GM23338 (cell line): ENCODE measurements at regions not wholly inside any gene's neighbourhood (a gene's known extent, or its start where the extent isn't known, plus 50 kb on each side); places are given as distances from the start of the nearest gene placed in this dataset.

ENCODE experiments used
- ATAC-seq: fragments of 200-7000 bp; cut with Tn5 transposase; 3 replicates; pipeline ENCODE4 v1.9.1; 2020
- DNase-seq: peaks from one replicate; pipeline ENCODE4 v3.0.0-alpha.2; 2015; ENCODE audit warnings: low spot score
- H2AFZ ChIP-seq: fragments of 200-600 bp; sonication (generic); 2 replicates; pipeline ENCODE4 v1.8.0; 2016; ENCODE audit warnings: antibody characterized with exemption, mild to moderate bottlenecking, moderate library complexity
- H3F3A ChIP-seq: fragments of 200-600 bp; sonication (generic); replicated peaks from 2 replicates; pipeline ENCODE4 v1.8.0; 2017; ENCODE audit warnings: antibody characterized with exemption, mixed run types, low read depth
- H3K27ac ChIP-seq: fragments of 200-600 bp; sonication (generic); 2 replicates; pipeline ENCODE4 v1.6.1; 2016; ENCODE audit warnings: low read depth
- H3K27me3 ChIP-seq: fragments of 200-600 bp; sonication (generic); 2 replicates; pipeline ENCODE4 v1.8.0; 2016; ENCODE audit warnings: mild to moderate bottlenecking, mixed run types, moderate library complexity; ENCODE audit not compliant: insufficient read depth
- H3K36me3 ChIP-seq: fragments of 200-600 bp; sonication (generic); 2 replicates; pipeline ENCODE4 v1.8.0; 2016; ENCODE audit warnings: mild to moderate bottlenecking; ENCODE audit not compliant: insufficient read depth
- H3K4me1 ChIP-seq: fragments of 200-600 bp; sonication (generic); 2 replicates; pipeline ENCODE4 v1.8.0; 2016; ENCODE audit warnings: mild to moderate bottlenecking, moderate library complexity; ENCODE audit not compliant: insufficient read depth
- H3K4me2 ChIP-seq: fragments of 200-600 bp; sonication (generic); 2 replicates; pipeline ENCODE4 v1.7.1; 2017; ENCODE audit warnings: mixed run types
- H3K4me3 ChIP-seq: fragments of 200-600 bp; sonication (generic); 2 replicates; pipeline ENCODE4 v1.6.1; 2016; ENCODE audit warnings: mixed run types
- H3K79me2 ChIP-seq: fragments of 200-600 bp; sonication (generic); replicated peaks from 2 replicates; pipeline ENCODE4 v1.8.0; 2017; ENCODE audit warnings: mild to moderate bottlenecking; ENCODE audit not compliant: insufficient read depth
- H3K9me2 ChIP-seq: fragments of 200-600 bp; sonication (generic); 2 replicates; pipeline ENCODE4 v1.8.0; 2017; ENCODE audit not compliant: insufficient read depth
- H4K20me1 ChIP-seq: fragments of 200-600 bp; sonication (generic); replicated peaks from 2 replicates; pipeline ENCODE4 v1.8.0; 2017; ENCODE audit warnings: mild to moderate bottlenecking; ENCODE audit not compliant: insufficient read depth
- H3K27ac Mint-ChIP-seq: 2 replicates; pipeline ENCODE4 v1.8.0; 2020; ENCODE audit warnings: inconsistent platforms, mild to moderate bottlenecking, moderate library complexity, mixed read lengths
- H3K27me3 Mint-ChIP-seq: 3 replicates; pipeline ENCODE4 v1.8.0; 2022; ENCODE audit warnings: low read depth, mild to moderate bottlenecking, moderate library complexity, mixed read lengths, inconsistent platforms; ENCODE audit not compliant: insufficient read depth, poor library complexity
- H3K36me3 Mint-ChIP-seq: 3 replicates; pipeline ENCODE4 v1.8.0; 2021; ENCODE audit warnings: low read depth, mild to moderate bottlenecking, inconsistent platforms, moderate library complexity, mixed read lengths
- H3K4me1 Mint-ChIP-seq: 3 replicates; pipeline ENCODE4 v1.8.0; 2020; ENCODE audit warnings: mild to moderate bottlenecking, inconsistent platforms, mixed read lengths
- H3K4me3 Mint-ChIP-seq: 3 replicates; pipeline ENCODE4 v1.8.0; 2021; ENCODE audit warnings: moderate library complexity, mild to moderate bottlenecking, inconsistent platforms, mixed read lengths
- H3K9me3 Mint-ChIP-seq: 3 replicates; pipeline ENCODE4 v1.8.0; 2020; ENCODE audit warnings: moderate library complexity, mild to moderate bottlenecking, inconsistent platforms, mixed read lengths
- CREB1 ChIP-seq: fragments of 250-450 bp; sonication (Bioruptor Pico); IDR thresholded peaks from 2 replicates; pipeline ENCODE4 v1.5.0; 2020; ENCODE audit warnings: low read depth, mild to moderate bottlenecking, moderate library complexity
- CTCF ChIP-seq, 2 experiments: fragments of 200-600 bp in 1 of 2; sonication (generic) in 1 of 2; conservative IDR thresholded peaks; 2 replicates each; pipeline versions ENCODE4 v1.5.1 to v1.6.1; 2016 to 2017; ENCODE audit warnings: antibody characterized with exemption in 2 of 2, low read depth in 2 of 2, mild to moderate bottlenecking in 2 of 2, moderate library complexity in 1 of 2
- ETS1 ChIP-seq: IDR thresholded peaks from 2 replicates; pipeline ENCODE4 v1.6.1; 2016; ENCODE audit warnings: antibody characterized with exemption
- EZH2 ChIP-seq: fragments of 200-600 bp; sonication (generic); IDR thresholded peaks from one replicate; pipeline ENCODE4 v1.8.0; 2017; ENCODE audit warnings: antibody characterized with exemption, mild to moderate bottlenecking, low read depth; ENCODE audit not compliant: unreplicated experiment
- EZH2phosphoT487 ChIP-seq: fragments of 200-600 bp; sonication (generic); IDR thresholded peaks from one replicate; pipeline ENCODE4 v1.8.1; 2018; ENCODE audit warnings: antibody characterized with exemption; ENCODE audit not compliant: unreplicated experiment
- NANOG ChIP-seq: IDR thresholded peaks from 2 replicates; pipeline ENCODE4 v1.6.1; 2016; ENCODE audit warnings: antibody characterized with exemption, borderline replicate concordance
- REST ChIP-seq: IDR thresholded peaks from one replicate; pipeline ENCODE4 v1.6.1; 2018; ENCODE audit warnings: antibody characterized with exemption; ENCODE audit not compliant: unreplicated experiment
- STAT1 ChIP-seq: IDR thresholded peaks from one replicate; pipeline ENCODE4 v1.6.1; 2016; ENCODE audit warnings: antibody characterized with exemption; ENCODE audit not compliant: unreplicated experiment
- ZNF114 ChIP-seq: fragments of 250-450 bp; sonication (Bioruptor Pico); IDR thresholded peaks from 2 replicates; pipeline ENCODE4 v1.5.0; 2020; ENCODE audit warnings: mild to moderate bottlenecking, moderate library complexity

GRCh38 chr5:143464723-143465490, 61.4 kb upstream of the NR3C1 start (continued):
- no peak for TF ChIP-seq ETS1
- TF ChIP-seq EZH2 = no peak
- no peak for TF ChIP-seq STAT1
- TF ChIP-seq EZH2phosphoT487 = no peak
- TF ChIP-seq ZNF114 = no peak
- TF ChIP-seq REST = no peak
- TF ChIP-seq CTCF (conservative IDR thresholded peaks at IDR 0.05; ENCODE audit: low read depth in 2 of 2) = no peak
- no peak for TF ChIP-seq CREB1 (CRISPR knock-in tag)
- no peak for TF ChIP-seq NANOG

- Mint-ChIP-seq H3K36me3 (no peaks in the 10 kb centered on the region), H3K27me3 (no peaks in the 10 kb centered on the region), H3K27ac (no peak overlapping the region), H3K4me3 (no peak overlapping the region), H3K4me1 (no peaks in the 10 kb centered on the region), H3K9me3 (peaks cover 11% of the 10 kb centered on the region; the same call in 2 of the 3 replicates)
- no peak for ATAC-seq
- no peaks in the 10 kb centered on the region for H3K4me1 ChIP-seq
- peaks cover 5% of the 10 kb centered on the region; the same call in 1 of the 2 replicates for H3K9me2 ChIP-seq
- H3K27me3 ChIP-seq = no peaks in the 10 kb centered on the region
- no peak overlapping the region for H3K4me2 ChIP-seq
- H4K20me1 ChIP-seq = no peaks in the 10 kb centered on the region
- H2AFZ ChIP-seq = no peak overlapping the region
- H3K36me3 ChIP-seq = no peaks in the 10 kb centered on the region
- no peak overlapping the region for H3K4me3 ChIP-seq
- DNase-seq = no peak
- H3K79me2 ChIP-seq = no peaks in the 10 kb centered on the region
- H3K27ac ChIP-seq = no peak overlapping the region
- no peaks in the 10 kb centered on the region for H3F3A ChIP-seq
- TF ChIP-seq REST = no peak
- no peak for TF ChIP-seq STAT1
- TF ChIP-seq CTCF (conservative IDR thresholded peaks at IDR 0.05; ENCODE audit: low read depth in 2 of 2) = no peak
Observed at GRCh38 chr5:143462431-143462830, 58.9 kb upstream of the NR3C1 start.
